T47D (cell line): ENCODE measurements at regions not wholly inside any gene's neighbourhood (a gene's known extent, or its start where the extent isn't known, plus 50 kb on each side); places are given as distances from the start of the nearest gene placed in this dataset.

Source experiments
- DNase-seq, 2 experiments: peaks; one replicate each; pipeline versions ENCODE4 v3.0.0 to v3.0.0-alpha.2; 2011 to 2012; ENCODE audit warnings: low read depth in 1 of 2, low spot score in 1 of 2
- JUND ChIP-seq: IDR thresholded peaks from 2 replicates; pipeline ENCODE4 v1.6.1; 2012; ENCODE audit warnings: low read depth
- in situ Hi-C: cut with HindIII; loops from 2 replicates; pipeline ENCODE4 v1.10.0; 2016; ENCODE audit warnings: low sequenced_read_pairs, low pct_unique_long_range_greater_than_20kb

- in situ Hi-C loops = no loop called here
These were observed 368.1 kb upstream of the SEMA6D start for GRCh38 chr15:47349179-47349578.

DNA sequence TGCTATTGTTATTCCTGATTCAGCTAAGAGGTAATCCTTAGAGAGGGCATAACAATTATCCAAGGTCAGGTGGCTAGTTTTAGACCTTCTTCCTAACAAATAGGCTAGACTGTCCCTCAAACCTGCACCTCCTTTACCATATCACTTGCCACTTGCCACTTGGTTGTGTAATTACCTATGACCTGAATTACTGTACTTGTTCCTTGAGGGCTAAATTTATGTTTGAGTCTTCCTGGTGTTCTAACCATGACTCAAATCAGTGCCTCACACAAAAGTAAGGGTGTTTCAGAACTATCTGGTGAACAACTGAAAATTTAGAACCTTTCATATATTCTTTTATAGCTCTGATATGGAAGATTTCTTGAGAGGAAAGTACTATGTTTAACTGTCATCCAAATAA is 365.8 kb upstream of the SEMA6D start:
- no peak for TF ChIP-seq JUND
- no peak for DNase-seq
- in situ Hi-C loops = no loop called here

More at GRCh38 chr15:47349179-47349578, 368.1 kb upstream of the SEMA6D start:
- TF ChIP-seq JUND = no peak
- no peak for DNase-seq

DNA sequence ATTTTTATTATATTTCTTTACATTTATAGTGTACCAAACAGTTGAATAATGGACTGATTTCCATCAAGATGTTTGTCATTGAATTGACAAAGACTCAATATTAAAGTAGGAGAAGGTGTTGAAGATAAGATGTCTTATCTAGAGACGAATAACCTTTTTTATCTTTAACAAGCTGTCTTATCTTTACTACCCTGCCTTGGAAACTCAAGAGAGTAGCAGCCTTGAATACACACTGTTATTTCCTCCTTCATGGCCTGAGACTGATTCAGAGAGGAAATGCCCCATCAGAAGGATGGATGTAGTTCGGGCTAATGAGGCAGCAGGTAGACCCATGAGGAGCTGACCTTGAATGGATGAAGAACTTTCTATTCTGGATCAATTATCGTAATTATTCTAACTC is 365.1 kb upstream of the SEMA6D start:
- DNase-seq = no peak
- in situ Hi-C loops = no loop called here
- TF ChIP-seq JUND = no peak

- DNase-seq = no peak
- no peak for TF ChIP-seq JUND
- in situ Hi-C loops = no loop called here
These were observed 361.5 kb upstream of the SEMA6D start for GRCh38 chr15:47355759-47356158.

- DNase-seq = no peak
- in situ Hi-C loops = no loop called here
- no peak for TF ChIP-seq JUND
These were observed 361.0 kb upstream of the SEMA6D start for GRCh38 chr15:47356297-47356696.

DNA sequence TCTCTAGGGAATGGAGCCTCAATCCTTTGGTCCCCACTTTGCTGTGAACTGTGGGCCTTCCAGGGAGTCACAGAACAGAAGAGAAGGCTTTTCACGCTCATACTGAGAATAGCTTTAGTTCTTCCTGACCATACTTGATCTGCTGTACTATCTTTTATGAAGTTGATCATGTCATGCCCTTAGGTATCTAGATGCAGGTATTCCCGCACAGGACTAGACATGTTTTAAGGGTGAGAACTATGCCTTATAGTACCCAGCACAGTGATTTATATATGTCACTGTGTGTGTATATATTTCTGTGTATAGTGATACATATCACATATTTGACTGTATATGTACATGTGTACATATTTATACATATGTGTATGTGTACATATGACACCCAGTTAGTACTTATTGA is 358.4 kb upstream of the SEMA6D start:
- in situ Hi-C loops = no loop called here
- DNase-seq = no peak
- TF ChIP-seq JUND = no peak

DNA sequence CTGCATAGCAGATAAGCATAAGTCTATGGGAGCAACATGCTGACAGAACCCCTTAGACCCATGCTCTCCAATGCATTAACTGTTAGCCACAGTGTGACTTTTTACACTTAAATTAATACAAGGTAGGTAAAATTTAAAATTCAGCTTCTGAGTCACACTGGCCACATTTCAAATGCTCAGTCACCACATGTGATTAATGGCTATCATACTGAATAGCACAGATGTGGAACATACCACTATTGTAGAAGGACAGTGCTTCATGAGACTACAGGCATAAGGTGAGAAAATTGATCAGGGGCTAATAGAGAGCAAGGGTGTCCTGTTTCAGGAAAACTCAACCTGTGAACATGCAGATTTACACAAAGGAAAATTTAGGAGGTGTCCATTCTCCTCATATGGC is 357.0 kb upstream of the SEMA6D start:
- TF ChIP-seq JUND = no peak
- no peak for DNase-seq
- in situ Hi-C loops = no loop called here

GRCh38 chr15:47362118-47362905 is 355.0 kb upstream of the SEMA6D start:
- DNase-seq = no peak
- in situ Hi-C loops = no loop called here
- TF ChIP-seq JUND = no peak

GRCh38 chr15:47363653-47364052 is 353.7 kb upstream of the SEMA6D start:
- TF ChIP-seq JUND = no peak
- DNase-seq = no peak
- in situ Hi-C loops = no loop called here

GRCh38 chr15:47364230-47365141 is 352.8 kb upstream of the SEMA6D start:
- no peak for DNase-seq
- no peak for TF ChIP-seq JUND
- in situ Hi-C loops = no loop called here

DNA sequence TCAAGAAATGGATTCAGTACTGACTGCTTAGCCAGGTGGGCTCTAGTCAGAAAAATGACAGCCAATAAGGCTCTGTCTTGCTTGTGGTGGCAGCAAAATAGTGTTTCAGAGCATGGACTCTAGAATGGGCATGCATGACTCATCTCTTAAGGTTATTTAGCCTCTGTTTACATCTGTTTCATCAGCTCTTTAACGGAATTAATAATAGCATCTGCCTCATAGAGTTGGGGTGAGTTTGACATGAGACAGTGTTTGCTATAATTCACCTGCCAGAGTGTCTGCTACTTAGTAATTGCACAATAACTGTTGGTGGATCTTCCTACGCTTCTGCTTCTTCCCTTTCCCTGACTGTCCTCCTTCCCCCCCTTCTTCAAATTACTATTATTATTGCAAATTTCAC is 350.4 kb upstream of the SEMA6D start:
- no peak for TF ChIP-seq JUND
- in situ Hi-C loops = no loop called here
- no peak for DNase-seq

GRCh38 chr15:47367726-47368390 is 349.4 kb upstream of the SEMA6D start:
- DNase-seq = no peak
- TF ChIP-seq JUND = no peak
- in situ Hi-C loops = no loop called here

- in situ Hi-C loops = no loop called here
- DNase-seq = no peak
These were observed 345.4 kb upstream of the SEMA6D start for GRCh38 chr15:47371939-47372338.

More at GRCh38 chr15:47371939-47372338, 345.4 kb upstream of the SEMA6D start:
- no peak for TF ChIP-seq JUND
